Islet of Langerhans (tissue), 1 donor: ENCODE measurements at regions not wholly inside any gene's neighbourhood (a gene's known extent, or its start where the extent isn't known, plus 50 kb on each side); places are given as distances from the start of the nearest gene placed in this dataset.
"Not testable (repeated sequence)": the region's sequence is repeated elsewhere in the genome, so short reads cannot be mapped to it uniquely, and the experiment has no call there.

ENCODE experiments used
- FAIRE-seq: peaks from one replicate; lab custom pipeline; 2011; peaks lifted over from hg19 to GRCh38; lab: Jason Lieb, UNC

DNA sequence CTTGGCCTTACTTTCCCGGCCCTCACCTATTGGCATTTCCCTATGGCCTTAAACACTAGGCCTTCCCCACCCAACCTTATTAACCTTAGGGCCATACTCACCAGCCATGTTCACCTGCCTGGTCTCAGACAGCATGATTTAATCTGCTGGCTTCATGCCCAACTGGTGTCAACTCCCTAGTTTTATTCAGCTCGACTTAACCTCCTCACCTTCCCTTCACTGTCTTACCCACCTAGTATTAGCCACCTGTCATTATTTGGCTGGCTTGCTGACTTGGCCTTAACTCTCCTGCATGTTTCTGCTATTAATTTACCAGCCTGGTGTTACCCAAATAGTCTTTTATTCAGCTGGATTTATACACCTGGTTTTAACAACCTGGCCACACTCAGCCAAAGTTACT is 136.0 kb upstream of the ZSWIM2 start:
- FAIRE-seq: no peak

DNA sequence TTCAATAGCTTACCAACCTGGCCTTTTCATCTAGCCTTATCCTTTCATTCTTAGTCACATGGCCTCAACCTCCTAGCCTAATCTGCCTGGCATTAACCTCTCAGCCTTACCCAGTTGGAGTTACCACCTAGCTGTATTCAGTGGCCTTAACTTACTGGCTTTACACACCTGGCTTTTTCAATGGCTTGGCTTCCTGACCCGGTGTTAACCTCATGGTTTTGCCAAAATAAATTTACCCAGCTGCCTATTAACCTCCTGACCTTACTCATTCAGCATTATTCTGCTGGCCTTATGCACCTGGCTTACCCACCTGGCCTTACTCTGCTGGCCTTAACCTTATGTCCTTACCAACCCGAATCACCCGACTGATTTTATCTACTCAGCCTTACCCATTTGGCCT is 135.5 kb upstream of the ZSWIM2 start:
- no peak for FAIRE-seq

DNA sequence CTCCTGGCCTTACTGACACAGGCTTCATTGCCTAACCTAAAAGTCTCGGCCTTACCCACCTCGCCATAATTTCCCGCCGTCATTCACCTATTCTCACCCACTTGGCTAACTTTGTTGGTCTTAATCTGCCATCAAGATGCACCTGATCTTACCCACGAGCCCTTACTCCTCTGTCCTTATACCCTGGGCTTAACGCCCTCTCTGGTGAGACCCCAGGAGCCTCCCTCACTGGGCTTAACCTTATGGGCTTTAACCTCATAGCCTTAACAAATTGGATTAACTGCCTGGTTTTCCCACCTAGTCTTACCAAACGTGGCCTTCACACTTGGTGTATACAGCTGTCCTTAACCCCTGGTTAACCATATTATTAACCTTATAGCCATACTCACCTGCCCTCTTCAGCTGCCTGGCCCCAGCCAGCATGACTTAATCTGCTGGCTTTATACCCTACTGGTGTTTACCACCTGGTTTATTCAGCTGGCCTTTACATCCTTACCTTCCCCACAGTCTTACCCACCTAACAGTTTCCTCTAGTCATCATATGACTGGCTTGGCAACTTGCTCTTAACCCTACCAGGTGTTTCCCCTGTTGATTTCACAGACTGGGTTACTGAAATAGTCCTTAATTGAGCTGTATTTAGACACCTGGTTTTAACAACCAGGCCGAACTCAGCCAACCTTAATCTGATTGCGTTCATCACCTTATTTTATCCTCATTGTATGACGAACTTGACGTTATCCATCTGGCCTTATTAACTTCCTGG is 132.0 kb upstream of the ZSWIM2 start:
- FAIRE-seq: no peak

DNA sequence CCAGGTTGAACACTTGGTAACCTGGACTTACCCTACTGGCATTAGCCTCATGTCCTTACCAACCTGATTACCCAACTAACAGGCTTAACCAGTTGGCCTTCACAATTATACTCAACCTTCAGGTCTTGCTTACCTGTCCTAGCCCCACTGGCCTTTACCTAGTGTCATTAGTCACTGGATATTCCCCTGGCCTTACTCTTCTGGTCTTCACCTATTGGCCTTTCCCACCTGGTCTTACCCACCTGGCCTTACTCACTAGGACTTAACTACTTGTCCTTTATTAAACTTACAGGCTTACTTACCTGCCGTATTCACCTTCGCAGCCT is 131.1 kb upstream of the ZSWIM2 start:
- no peak for FAIRE-seq

DNA sequence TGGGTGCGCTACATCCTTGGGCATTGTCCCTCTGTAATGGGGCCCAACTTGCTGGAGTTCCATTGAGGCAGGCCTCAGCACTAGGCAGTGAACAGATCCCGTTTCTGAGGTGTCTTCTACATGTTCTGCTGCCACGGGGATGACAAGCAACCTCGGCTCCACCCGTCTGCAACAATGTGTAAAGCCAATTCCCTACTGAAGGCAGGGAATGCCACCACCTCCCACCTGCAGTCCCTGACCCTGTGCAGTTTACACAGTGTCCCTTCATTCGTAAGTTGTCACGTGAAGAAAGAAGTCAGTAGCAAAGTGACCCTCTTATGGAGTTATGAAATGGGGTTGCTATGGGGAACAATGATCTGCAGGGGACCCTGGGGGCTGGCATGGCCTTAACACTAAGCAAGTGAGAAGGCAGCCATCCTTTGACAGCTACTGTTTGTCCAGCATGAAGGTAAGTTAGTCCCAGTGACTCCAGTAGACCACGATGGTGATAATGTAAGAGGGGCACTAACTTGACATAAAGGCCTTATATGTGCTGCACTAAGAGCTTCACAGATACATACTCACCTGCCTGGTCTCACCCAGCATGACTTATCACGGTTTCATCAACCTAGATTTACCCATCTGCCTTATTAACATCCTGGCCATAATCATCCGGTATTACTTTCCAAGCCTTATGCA is 130.6 kb upstream of the ZSWIM2 start:
- FAIRE-seq: no peak

DNA sequence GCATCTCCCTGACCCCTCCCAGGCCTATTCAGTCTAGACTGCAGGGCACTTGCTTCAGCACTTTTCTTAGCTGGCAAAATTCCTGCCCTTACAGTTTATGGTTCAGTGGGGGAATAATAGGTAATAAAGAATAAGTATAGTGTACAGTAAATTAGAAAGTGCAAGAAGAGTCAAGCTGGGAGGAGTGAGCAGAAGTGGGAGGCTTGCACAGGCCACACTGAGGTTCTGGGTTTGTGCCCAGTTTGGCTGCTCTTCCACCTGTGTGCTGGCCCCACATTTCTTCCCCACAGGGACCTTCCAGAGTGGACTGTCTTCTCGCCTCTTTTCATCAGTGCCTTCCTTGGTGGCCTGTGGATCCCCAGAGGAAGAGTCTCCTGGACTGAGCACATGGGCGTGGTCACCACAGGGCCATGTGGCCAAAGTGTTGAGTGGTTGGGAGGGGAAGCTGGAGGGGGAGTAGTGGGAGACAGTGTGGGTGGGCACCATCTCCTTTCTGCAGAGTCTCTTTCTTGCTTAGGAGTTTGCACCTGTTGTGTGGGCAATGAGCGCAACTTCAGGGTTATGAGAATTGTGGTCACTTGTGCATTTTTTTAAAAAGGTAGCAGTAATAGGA is 128.6 kb upstream of the ZSWIM2 start:
- FAIRE-seq: no peak

DNA sequence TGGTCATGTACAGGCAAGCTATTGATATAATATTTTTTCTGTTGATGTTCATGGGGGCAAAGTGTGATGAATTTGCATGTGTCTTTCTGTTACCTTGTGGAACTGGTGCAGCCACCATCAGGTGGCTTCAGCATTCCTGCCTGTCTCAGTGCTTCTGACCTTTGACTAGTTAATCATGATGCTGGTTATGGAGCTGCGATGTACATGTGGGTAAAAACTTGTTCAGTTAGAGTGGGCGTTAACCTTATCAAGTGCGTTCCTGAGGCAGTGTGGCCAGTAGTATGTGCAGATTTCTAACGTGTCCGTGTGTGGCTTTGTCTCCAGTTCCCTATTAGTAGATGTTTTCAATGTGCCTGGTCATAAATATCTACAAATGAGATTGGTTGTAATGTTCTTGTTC is 127.4 kb upstream of the ZSWIM2 start:
- no peak for FAIRE-seq

DNA sequence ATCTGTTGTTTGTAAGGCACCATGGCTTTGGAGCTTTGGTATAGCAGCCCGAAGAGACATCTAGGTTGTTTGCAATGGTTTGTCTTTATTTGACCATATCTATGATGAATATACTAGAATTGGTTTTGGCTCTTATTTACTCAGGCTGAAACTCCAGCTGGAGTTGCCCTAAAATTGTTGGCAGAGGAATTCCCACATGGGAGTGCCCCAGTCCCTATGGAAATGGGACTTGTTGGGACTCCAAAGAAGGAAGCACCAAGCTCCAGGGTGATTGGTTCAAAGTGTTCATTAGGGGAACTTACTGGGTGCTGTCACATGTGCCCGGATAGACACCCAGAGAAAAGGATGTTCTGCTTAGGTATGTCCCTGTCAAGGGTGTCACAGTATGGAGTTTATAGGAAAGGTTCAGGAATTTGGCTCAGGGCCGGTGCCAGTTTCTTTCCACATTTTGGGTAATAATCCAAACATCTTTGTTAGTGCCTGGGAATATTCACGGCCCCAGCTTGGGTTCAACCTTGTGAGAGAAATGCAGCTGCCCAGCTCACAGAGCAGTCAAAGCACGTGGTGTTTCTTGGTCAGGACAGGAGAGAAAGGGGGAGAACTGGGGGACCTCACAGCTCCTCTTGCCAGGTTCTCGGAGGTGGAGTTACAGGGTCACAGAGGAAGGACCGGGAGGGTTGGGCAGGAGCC is 123.5 kb upstream of the ZSWIM2 start:
- no peak for FAIRE-seq

DNA sequence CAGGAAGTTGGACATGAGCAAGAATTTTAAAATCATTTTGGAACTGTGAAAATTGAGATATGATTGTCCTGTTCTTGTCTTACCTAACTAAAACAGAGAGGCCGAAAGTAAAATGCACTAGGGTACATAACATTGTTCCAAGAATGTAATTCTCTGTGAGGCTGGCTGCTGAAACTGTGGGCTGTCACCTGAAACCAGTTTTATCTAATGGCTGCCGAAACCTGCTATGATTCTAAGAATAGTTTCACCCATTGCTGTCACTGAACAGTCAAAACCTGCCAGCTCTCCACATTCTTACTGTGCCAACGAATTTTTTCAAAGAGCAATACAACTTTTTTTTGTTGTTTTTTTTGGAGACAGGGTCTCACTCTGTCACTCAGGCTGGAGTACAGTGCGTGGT is 119.3 kb upstream of the ZSWIM2 start:
- FAIRE-seq: no peak

DNA sequence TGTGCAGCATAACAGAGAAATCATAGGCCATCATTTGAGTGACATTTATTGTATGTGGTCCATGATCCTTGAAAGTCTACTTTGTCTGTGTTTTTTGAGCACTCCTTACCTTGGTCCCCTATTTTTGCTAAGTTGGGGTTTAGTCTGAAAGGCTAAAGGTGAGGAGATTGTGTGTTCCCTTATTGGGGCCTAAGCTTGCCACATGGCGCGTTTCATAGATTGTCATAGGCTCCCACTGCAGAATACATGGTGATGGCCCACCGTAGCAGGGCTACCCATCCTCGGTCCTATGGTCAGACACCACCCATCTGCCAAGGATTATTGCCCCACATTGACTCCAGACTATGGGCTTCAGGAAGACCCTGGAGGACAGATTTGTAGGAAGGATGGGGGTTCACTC is 117.0 kb upstream of the ZSWIM2 start:
- FAIRE-seq: no peak

DNA sequence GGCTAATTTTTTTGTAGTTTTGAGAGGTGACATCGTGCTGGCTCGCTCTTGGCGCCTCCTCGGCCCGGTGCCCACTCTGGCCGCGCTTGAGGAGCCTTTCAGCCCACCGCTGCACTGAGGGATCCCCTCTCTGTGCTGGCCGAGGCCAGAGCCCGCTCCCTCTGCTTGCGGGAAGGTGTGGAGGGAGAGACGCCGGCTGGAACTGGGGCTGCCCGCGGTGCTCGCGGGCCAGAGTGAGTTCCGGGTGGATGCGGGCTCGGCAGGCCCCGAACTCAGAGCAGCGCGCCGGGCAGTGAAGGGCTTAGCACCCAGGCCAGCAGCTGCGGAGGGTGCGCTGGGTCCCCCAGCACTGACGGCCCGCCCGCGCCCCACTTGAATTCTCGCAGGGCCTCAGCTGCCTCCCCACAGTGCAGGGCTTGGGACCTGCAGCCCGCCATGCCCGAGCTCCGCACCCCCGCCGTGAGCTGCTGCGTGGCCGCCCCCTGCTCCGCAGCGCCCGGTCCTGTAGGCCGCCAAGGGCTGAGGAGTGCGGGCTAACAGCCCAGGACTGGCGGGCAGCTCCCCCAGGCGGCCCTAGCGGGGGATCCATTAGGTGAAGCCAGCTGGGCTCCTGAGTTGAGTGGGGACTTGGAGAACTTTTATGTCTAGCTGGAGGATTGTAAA is 113.2 kb upstream of the ZSWIM2 start:
- FAIRE-seq: no peak

DNA sequence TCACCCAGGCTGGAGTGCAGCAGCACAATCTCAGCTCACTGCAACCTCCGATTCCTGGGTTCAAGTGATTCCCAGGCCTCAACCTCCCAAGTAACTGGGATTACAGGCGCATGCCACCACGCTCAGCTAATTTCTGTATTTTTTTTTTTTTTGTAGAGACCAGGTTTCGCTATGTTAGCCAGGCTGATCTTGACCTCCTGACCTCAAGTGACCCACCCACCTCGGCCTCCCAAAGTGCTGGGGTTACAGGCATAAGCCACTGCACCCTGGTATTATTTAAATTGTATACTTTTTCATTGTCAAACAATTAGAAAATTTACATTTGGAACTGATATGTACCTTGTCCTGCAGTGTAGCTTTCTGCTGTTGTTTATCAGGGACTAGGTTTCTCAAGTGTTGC is 111.3 kb upstream of the ZSWIM2 start:
- FAIRE-seq: not testable (repeated sequence)

DNA sequence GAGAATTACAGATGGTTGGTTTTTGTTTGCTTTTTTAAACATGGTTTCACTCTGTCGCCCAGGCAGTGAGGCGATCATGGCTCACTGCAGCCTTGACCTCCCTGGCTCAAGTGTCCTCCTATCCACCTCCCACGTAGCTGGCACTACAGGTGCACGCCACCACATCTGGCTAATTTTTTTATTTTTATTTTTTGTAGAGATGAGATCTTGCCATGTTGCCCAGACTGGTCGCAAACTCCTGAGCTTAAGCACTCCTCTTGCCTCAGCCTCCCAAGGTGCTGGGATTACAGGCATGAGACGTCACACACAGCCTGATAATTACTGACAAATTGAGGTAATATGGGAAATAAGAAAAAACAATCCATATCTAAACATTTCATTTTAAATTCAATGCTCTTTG is 110.5 kb upstream of the ZSWIM2 start:
- no peak for FAIRE-seq

DNA sequence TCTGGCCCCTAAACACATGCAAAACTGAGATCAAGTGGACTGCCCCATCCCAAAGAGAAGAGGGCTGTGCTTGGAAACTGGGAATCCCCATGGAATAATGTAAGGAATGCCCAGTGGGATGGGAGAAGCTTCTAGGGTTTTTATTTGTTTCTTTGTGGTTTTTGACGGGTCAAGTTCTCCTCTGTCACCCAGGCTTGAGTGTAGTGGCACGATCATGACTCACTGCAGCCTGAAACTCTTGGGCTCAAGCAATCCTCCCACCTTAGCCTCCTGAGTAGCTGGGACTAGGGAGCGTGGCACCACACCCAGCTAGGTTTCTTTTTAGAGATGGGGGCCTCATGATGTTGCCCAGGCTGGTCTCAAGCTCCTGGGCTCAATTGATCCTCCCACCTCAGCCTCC is 101.7 kb upstream of the ZSWIM2 start:
- FAIRE-seq: no peak

DNA sequence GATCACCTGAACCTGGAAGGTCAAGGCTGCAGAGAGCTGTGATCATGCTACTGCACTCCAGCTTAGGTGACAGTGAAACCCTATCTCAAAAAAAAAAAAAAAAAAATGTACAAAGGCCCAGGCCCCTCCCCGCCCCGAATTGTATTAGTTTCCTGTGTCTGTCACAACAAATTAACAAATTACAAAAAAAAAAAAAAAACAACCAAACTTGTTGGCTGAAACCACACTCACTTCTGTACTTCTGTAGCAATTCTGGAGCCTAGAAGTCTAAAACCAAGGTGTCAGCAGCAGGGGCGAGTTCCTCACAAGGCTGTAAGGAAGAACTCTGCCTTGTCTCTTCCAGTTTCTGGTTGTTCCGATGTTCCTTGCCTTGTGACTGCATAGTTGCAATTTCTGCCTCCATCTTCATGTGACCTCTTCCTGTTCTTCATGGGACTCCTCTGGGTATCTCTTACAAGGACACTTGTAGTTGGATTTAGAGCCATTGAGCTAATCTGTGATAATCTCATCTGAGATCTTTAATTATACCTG is 100.8 kb upstream of the ZSWIM2 start:
- FAIRE-seq: no peak

DNA sequence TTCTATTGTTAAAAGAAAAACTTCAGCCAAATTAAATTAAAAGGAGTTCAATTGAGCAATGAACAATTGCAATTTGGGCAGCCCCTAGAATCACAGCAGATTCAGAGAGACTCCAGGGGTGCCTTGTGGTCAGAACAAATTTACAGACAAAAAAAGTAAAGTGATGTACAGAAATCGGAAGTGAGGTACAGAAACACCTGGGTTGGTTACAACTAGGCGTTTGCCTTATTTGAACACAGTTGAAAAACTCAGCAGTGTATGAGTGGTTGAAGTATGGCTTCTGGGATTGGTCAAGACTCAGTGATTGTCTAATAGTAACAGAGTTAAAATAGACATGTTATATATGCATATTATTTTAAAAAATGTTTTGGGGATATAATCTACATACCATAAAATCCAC is 98.5 kb upstream of the ZSWIM2 start:
- no peak for FAIRE-seq

DNA sequence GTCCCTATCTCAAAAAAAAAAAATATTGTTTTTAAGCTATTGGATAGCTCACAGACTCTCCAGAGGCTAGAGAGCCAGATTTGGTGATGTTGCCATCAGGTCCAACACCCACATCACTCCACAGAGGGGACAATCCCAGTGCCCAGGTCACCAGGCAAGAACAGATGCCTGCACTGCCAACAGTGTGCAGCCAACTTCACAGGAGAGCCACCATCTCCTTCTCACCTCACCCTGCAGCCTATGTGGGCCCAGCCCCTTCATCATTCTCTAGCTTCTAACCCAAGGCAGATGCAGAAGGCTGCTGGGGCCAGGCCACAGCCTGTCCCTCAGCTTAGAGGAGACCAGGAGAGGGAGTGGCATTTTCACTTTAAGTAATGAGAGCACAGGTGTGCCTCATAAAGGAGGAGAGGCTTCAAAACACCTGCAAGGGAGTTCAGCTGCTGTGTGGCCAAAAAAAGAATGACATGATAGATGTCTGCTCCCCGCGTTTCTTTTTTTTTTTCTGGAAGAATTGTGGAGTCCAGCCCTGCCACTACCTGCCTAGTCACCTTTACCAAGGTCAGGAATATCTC is 98.0 kb upstream of the ZSWIM2 start:
- no peak for FAIRE-seq

DNA sequence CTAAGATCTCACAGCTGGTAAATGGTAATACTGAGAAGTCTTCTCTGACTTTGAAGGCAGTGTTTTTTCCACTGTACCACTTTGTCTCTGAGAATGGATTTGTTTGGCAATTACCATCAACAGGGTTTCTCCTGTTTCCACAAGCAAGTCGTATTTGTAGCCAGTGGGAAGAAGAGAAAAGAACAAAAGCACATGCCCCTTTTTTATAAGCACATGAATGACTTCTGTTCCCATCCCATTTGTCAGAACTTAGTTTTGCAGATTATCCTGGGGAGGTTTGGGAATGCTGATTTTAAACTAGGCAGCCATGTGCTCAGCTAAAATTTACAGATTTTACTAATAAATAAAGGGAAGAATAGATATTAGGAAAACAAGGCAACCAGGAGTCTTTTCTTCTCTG is 92.9 kb upstream of the ZSWIM2 start:
- no peak for FAIRE-seq

DNA sequence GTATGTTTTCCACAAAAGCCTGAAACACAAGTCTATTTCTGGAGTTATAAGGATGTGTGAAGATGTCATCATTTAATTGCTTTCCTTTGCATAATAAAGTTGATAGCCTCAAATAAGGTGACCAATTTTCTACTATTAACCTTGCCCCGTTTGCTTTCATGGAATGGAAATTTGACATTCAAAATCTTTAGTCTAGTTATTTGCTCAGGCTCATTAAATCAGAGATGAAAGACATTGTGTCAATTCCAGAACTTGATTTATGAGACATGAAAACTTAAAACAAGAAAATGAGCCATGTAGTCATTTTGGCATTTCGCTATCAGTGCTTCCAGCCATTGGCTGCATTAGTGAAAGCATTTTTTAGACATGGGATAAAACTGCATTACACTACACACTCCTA is 91.5 kb upstream of the ZSWIM2 start:
- FAIRE-seq: no peak

DNA sequence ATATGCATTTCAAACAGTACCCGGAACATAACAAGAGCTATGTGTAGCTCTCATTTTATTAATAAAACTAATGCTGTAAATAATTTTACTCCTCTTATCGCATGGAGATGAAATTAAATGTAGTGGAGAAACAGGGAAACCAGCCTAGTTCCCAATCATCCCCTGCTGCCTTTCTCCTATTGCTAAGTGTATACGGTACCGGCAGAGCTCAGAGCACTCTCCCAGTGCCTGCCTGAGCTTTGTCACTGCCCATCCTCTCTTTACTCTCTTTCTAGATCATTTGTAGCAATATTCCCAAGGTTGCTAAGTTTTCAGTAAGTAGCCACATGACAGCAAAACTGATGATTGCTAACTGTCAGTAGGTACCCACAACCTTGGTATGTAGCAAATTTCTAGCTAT is 85.5 kb upstream of the ZSWIM2 start:
- no peak for FAIRE-seq

DNA sequence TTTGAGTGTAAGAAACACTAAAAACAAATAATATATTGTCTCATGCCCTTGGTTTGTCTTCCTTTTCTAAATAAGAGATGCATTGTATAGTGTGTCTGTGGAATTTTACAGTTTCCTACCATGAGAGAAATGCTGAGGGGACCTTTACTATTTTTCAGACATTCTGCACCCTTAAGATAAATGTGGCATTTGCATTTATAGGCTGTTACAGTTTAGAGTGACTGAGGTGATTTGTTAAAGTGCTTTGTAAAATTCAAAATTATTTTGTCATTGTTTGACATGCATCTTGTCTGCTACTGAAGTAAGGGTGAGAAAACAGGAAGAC is 78.9 kb upstream of the ZSWIM2 start:
- FAIRE-seq: no peak

DNA sequence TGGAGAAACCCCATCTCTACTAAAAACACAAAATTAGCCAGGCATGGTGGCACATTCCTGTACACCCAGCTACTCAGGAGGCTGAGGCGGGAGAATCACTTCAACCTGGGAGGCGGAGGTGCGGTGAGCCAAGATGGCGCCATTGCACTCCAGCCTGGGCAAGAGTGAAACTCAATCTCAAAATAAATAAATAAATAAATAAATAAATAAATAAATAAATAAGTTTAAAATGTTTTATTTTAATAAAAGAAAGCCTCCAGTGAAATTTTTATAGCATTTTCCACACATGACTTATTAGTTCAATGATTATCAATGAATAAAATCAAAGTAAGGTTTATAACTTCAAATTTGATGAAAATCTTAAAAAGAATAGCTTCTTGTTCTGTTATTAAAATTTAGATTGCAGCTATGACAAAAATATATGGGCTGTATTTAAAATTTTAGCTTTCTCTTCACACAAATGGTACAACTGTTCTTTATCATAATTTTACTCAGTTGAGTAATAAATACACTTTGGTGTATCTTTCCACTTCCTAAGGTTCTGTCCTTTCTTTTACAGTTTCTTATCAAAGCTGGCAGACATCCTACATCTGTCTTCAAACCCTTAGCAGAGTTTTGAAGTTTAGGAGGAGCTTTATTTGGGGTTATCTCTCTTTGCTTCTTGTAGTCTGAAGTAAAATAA is 78.4 kb upstream of the ZSWIM2 start:
- no peak for FAIRE-seq
